RWPE1 (cell line): ENCODE measurements at regions not wholly inside any gene's neighbourhood (a gene's known extent, or its start where the extent isn't known, plus 50 kb on each side); places are given as distances from the start of the nearest gene placed in this dataset.

Experiments
- CTCF ChIA-PET: fragments of 350-600 bp; sonication (Branson Sonifier 250); formaldehyde crosslinking; extraction: SDS; loops from one replicate; lab custom pipeline; 2021; lab: Yijun Ruan, JAX
- POLR2A ChIA-PET: fragments of 400-600 bp; formaldehyde crosslinking; extraction: SDS; loops from one replicate; lab custom pipeline; 2020; ENCODE audit warnings: antibody characterized with exemption; ENCODE audit not compliant: low non-redundant PET; lab: Yijun Ruan, JAX
- DNase-seq: peaks from one replicate; pipeline ENCODE4 v3.0.0; 2012; ENCODE audit warnings: low spot score
- H3K27ac ChIP-seq: fragments of 450-650 bp; 2 replicates; pipeline ENCODE4 v1.5.1; 2017
- CTCF ChIP-seq: fragments of 450-650 bp; conservative IDR thresholded peaks from 2 replicates; pipeline ENCODE4 v1.5.1; 2017; ENCODE audit warnings: low read depth, mild to moderate bottlenecking

DNA sequence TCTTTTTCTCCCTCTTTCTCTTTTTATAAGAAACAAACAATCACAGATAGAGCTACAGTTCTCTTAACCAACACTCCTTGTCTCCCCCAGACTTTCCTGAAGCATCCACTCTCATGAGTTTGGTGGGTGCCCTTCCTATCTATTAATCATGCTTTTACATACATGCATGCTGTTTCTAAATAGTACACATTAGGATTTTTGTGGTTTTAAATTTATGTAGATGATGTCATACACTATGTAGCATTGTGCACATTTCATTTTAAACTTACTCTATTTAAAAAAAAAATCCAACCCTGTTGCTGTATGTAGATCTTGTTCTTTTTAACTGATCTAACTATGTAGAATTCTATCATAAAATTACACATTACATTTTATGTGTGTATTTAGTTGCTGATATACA, 104.3 kb upstream of the MRPS22 start:
- POLR2A ChIA-PET, result no interaction called here
- no peak overlapping the region for H3K27ac ChIP-seq
- TF ChIP-seq CTCF, result no peak
- DNase-seq, result no peak
- CTCF ChIA-PET, result interaction anchor here (0.6 kb wide), 1 partner anchor 71 kb away, joined by 3 read pairs; no protein-coding TSS in a partner anchor

DNA sequence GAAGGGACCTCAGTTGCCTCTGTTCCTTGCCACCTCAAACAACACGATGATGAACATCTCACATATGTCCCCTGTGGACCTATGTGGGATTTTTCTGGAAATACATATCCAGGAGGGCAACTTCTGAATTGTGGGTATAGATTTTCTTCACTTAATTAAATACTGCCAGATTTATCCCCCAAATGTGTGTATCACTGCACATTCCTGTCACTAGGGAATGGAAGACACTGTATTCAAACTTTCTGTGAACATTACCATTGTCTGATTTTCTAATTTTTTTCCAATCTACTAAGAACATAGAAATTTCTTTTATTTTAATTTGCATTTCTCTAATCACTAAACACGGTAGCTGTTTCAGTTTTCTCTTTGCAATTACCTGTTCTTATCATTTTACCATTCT, 102.0 kb upstream of the MRPS22 start:
- DNase-seq, result no peak
- H3K27ac ChIP-seq, result no peak overlapping the region
- CTCF ChIA-PET, result no interaction called here
- TF ChIP-seq CTCF, result no peak
- POLR2A ChIA-PET, result no interaction called here

- POLR2A ChIA-PET, result no interaction called here
- no peak overlapping the region for H3K27ac ChIP-seq
- TF ChIP-seq CTCF, result no peak
- no peak for DNase-seq
- CTCF ChIA-PET, result no interaction called here
Observed at GRCh38 chr3:139243710-139244109, 100.1 kb upstream of the MRPS22 start.

- TF ChIP-seq CTCF, result no peak
- CTCF ChIA-PET, result interaction anchor here (0.6 kb wide), 1 partner anchor 860 kb away, joined by 3 read pairs; no protein-coding TSS in a partner anchor
- no peak overlapping the region for H3K27ac ChIP-seq
- POLR2A ChIA-PET, result no interaction called here
- no peak for DNase-seq
Observed at GRCh38 chr3:139248593-139249255, 95.1 kb upstream of the MRPS22 start.

GRCh38 chr3:139251529-139251928, 92.3 kb upstream of the MRPS22 start:
- POLR2A ChIA-PET, result no interaction called here
- no peak for TF ChIP-seq CTCF
- H3K27ac ChIP-seq, result no peak overlapping the region
- no peak for DNase-seq
- CTCF ChIA-PET, result no interaction called here

- TF ChIP-seq CTCF, result no peak
- ChIA-PET CTCF (no interaction called here), POLR2A (no interaction called here)
- no peak for DNase-seq
- H3K27ac ChIP-seq, result no peak overlapping the region
Observed at GRCh38 chr3:139252719-139253118, 91.1 kb upstream of the MRPS22 start.
